Heart left ventricle (tissue), 16 donors: ENCODE measurements at regions not wholly inside any gene's neighbourhood (a gene's known extent, or its start where the extent isn't known, plus 50 kb on each side); places are given as distances from the start of the nearest gene placed in this dataset.

Experiments used
- ATAC-seq, 4 donors: fragments of 200-7000 bp; cut with Tn5 transposase; one replicate each; pipeline ENCODE4 v1.9.1; 2020 to 2022; ENCODE audit warnings: moderate library complexity in 4 of 4, mild to moderate bottlenecking in 3 of 4, moderate number of reproducible peaks in 1 of 4
- DNase-seq, 5 donors: peaks; one replicate each; pipeline ENCODE4 v3.0.0-alpha.2; 2020
- H3K27ac ChIP-seq, 12 donors: fragments of 200-600 bp; sonication (generic) in 4 of 12; one replicate each; pipeline versions ENCODE4 v1.5.0 to v1.8.0; 2016 to 2022; ENCODE audit warnings: mild to moderate bottlenecking in 2 of 12
- H3K27me3 ChIP-seq, 9 donors: fragments of 200-600 bp; sonication (generic) in 2 of 9; one replicate each; pipeline versions ENCODE4 v1.5.1 to v1.8.0; 2016 to 2022; ENCODE audit warnings: mild to moderate bottlenecking in 3 of 9
- H3K36me3 ChIP-seq, 9 donors: fragments of 200-600 bp; sonication (generic) in 2 of 9; one replicate each; pipeline versions ENCODE4 v1.5.0 to v1.8.0; 2018 to 2022; ENCODE audit warnings: mild to moderate bottlenecking in 2 of 9
- H3K4me1 ChIP-seq, 12 donors: fragments of 200-600 bp; sonication (generic) in 4 of 12; one replicate each; pipeline versions ENCODE4 v1.5.0 to v1.8.0; 2016 to 2022; ENCODE audit warnings: mild to moderate bottlenecking in 3 of 12
- H3K4me3 ChIP-seq, 12 donors: fragments of 200-600 bp; sonication (generic) in 4 of 12; one replicate each; pipeline versions ENCODE4 v1.5.0 to v1.8.0; 2017 to 2022; ENCODE audit warnings: mild to moderate bottlenecking in 9 of 12, moderate library complexity in 4 of 12
- H3K9me3 ChIP-seq, 12 donors: fragments of 200-600 bp; sonication (generic) in 4 of 12; one replicate each; pipeline versions ENCODE4 v1.5.0 to v1.8.0; 2016 to 2022; ENCODE audit warnings: mild to moderate bottlenecking in 1 of 12
- POLR2A ChIP-seq, 2 donors: fragments of 450-650 bp; IDR thresholded peaks; one replicate each; pipeline ENCODE4 v1.6.1; 2017; ENCODE audit warnings: antibody characterized with exemption in 2 of 2, mild to moderate bottlenecking in 2 of 2, moderate library complexity in 2 of 2
- WGBS, 4 donors: extraction: QIAGEN DNeasy Blood & Tissue Kit in 2 of 4; methylation state at CpG; one replicate each; pipeline versions ENCODE4 v1.1.5 to v1.1.7; 2013 to 2018; 5-methylcytosine and 5-hydroxymethylcytosine counted together
- intact Hi-C, 10 donors: fragments of 100-400 bp; cut with DNase I; formaldehyde crosslinking; loops; one replicate each; pipeline versions ENCODE4 v1.11.1 to v1.14.2; 2022
- TF ChIP-seq, protein P1 (sequence below), 12 donors: fragments of 200-600 bp; sonication (generic) in 4 of 12; IDR thresholded peaks; one replicate each; pipeline versions ENCODE4 v1.5.0 to v1.8.0; 2018 to 2022; ENCODE audit warnings: antibody characterized with exemption in 12 of 12, mild to moderate bottlenecking in 5 of 12
- donor health status: ischemic (EF 13 %, LVEDD 7.1; RV severe dilation, severe dysfunction).
- donor health status: healthy with polysubstance abuse.
- donor health status: DM: no; HTN: yes; CAD: no.
- donor health status: DM: no; HTN: no; CAD: no.
- donor health status: ischemic (EF 25% LVEDD 6.9; RV normal size, moderate dysfunction).
- donor health status: ischemic (EF 25% LVEDD 5.7; RV mildly dilated, moderate dysfunction).
- donor health status: healthy.
- donor health status: DM: yes; HTN: yes; CAD: no.
- donor health status: ischemic (EF 35%, LVEDD 5.7; RV mildly dilated, moderate dysfunction).
- donor health status: nonischemic (EF 11% LVEDD 7.7; RV severe dilation, severe dysfunction).
- donor health status: DM: yes; HTN: yes; CAD: no.
- donor health status: PGD.
- donor health status: ischemic (EF 29% LVEDD 5.4; RV normal size, mild dysfunction).
- donor health status: nonischemic (EF 23%, LVEDD 6.1; RV moderate dilation, normal function).

- no peaks in the 10 kb centered on the region for H3K9me3 ChIP-seq
- TF ChIP-seq, protein P1, sequence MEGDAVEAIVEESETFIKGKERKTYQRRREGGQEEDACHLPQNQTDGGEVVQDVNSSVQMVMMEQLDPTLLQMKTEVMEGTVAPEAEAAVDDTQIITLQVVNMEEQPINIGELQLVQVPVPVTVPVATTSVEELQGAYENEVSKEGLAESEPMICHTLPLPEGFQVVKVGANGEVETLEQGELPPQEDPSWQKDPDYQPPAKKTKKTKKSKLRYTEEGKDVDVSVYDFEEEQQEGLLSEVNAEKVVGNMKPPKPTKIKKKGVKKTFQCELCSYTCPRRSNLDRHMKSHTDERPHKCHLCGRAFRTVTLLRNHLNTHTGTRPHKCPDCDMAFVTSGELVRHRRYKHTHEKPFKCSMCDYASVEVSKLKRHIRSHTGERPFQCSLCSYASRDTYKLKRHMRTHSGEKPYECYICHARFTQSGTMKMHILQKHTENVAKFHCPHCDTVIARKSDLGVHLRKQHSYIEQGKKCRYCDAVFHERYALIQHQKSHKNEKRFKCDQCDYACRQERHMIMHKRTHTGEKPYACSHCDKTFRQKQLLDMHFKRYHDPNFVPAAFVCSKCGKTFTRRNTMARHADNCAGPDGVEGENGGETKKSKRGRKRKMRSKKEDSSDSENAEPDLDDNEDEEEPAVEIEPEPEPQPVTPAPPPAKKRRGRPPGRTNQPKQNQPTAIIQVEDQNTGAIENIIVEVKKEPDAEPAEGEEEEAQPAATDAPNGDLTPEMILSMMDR (IDR thresholded peaks at IDR 0.05), result no peak
- no peak for TF ChIP-seq POLR2A (IDR thresholded peaks at IDR 0.05)
- H3K4me3 ChIP-seq, result no peak overlapping the region
- H3K36me3 ChIP-seq, result no peaks in the 10 kb centered on the region
- ATAC-seq, result peak; percentile 47 to 83 (median 74)
- H3K4me1 ChIP-seq, result peaks cover 0 to 17% (median 9%) of the 10 kb centered on the region in 12 donors
- 30 to 44% (median 40%) methylated on average over 13 to 19 of the region's 19 CpGs for WGBS, 4 donors
- H3K27ac ChIP-seq, result peak overlapping the region in 10 of 12 donors; percentile 41 to 70 (median 60)
- intact Hi-C loops, result no loop called here
- peak in 2 of 5 donors; percentile 53 to 60 for DNase-seq
- H3K27me3 ChIP-seq, result peaks cover 0 to 14% (median 0%) of the 10 kb centered on the region in 9 donors
These were observed 140.3 kb downstream of the FOXD2 start for GRCh38 chr1:47578026-47578720.

DNA sequence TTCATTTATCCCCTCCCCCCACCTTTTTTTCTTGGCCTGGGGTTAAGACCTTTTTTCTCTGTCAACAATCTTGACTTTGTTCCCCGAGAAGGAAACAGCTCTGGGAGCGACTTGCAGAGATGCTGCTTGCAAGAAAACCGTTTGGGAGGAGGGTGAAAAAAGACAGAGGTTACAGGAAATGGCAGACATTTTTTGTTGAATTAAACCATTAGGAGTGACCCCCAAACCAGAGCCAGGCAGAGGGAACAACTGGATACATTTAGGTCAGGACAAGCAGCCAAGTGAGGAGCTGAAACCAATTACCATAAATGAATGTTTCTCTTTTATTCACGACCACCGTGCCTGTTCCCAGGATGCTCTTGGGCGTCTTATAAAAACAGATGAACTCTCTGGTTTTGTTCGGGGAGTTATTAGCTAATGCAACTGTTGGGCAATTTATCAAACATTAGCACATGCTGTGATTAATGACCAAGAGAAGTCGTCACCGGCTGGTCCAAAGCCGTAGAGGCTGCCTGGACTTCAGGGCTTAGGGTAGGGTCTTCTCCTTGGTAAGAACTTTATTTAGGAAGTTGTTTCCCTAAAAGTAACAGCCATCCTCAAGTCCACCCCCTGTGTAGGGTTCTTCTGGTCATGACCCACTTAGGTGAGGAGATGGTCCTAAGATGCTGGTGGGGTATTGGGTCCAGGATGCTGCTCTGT lies 141.0 kb downstream of the FOXD2 start:
- Histone ChIP-seq H3K27ac (peak overlapping the region in 10 of 12 donors; percentile 13 to 61 (median 59)), H3K36me3 (no peaks in the 10 kb centered on the region), H3K4me1 (peaks cover 0 to 17% (median 9%) of the 10 kb centered on the region in 12 donors), H3K9me3 (no peaks in the 10 kb centered on the region), H3K27me3 (peaks cover 0 to 14% (median 0%) of the 10 kb centered on the region in 9 donors), H3K4me3 (no peak overlapping the region)
- no peak for TF ChIP-seq POLR2A (IDR thresholded peaks at IDR 0.05)
- TF ChIP-seq, protein P1 (IDR thresholded peaks at IDR 0.05), result no peak
- ATAC-seq, result peak in 1 of 4 donors; percentile 30
- WGBS, 4 donors, result 57 to 64% (median 61%) methylated on average over 10 of the region's 10 CpGs
- no peak for DNase-seq
- intact Hi-C loops, result no loop called here

DNA sequence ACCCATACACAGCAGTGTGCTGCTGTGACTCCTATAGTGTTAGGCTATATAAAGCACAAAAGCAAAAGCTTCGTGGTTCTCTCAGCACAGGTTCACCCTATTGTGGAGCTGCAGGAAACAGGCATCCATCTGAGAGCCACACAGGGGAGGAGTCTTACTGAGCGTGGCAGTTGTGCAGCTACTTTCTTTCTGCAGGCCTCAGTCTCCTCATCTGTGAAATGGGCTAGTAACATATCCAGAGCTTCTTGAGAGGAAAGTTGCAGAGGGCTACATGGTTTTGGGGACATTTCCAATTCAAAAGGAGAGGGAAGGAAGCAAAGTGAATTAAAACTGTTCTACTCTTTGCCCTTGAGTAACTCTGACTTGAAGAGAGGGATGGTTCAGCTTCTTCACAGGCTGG lies 142.0 kb downstream of the FOXD2 start:
- H3K36me3 ChIP-seq, result no peaks in the 10 kb centered on the region
- peaks cover 0 to 17% (median 9%) of the 10 kb centered on the region in 12 donors for H3K4me1 ChIP-seq
- no peaks in the 10 kb centered on the region for H3K9me3 ChIP-seq
- no peak for ATAC-seq
- H3K4me3 ChIP-seq, result no peak overlapping the region
- H3K27ac ChIP-seq, result no peak overlapping the region
- TF ChIP-seq, protein P1 (IDR thresholded peaks at IDR 0.05), result no peak
- no peak for TF ChIP-seq POLR2A (IDR thresholded peaks at IDR 0.05)
- intact Hi-C loops, result no loop called here
- DNase-seq, result no peak
- 78 to 86% (median 80%) methylated on average over 2 of the region's 2 CpGs for WGBS, 4 donors
- peaks cover 0 to 14% (median 0%) of the 10 kb centered on the region in 9 donors for H3K27me3 ChIP-seq

- Histone ChIP-seq H3K9me3 (no peaks in the 10 kb centered on the region), H3K4me3 (no peak overlapping the region), H3K27me3 (peaks cover 0 to 14% (median 0%) of the 10 kb centered on the region in 9 donors), H3K4me1 (peaks cover 0 to 17% (median 9%) of the 10 kb centered on the region in 12 donors), H3K36me3 (no peaks in the 10 kb centered on the region), H3K27ac (no peak overlapping the region)
- intact Hi-C loops, result no loop called here
- ATAC-seq, result no peak
- TF ChIP-seq, protein P1 (IDR thresholded peaks at IDR 0.05), result no peak
- TF ChIP-seq POLR2A (IDR thresholded peaks at IDR 0.05), result no peak
- DNase-seq, result no peak
- 81 to 86% (median 82%) methylated on average over 9 to 11 of the region's 11 CpGs for WGBS, 4 donors
These were observed 142.7 kb downstream of the FOXD2 start for GRCh38 chr1:47580451-47580995.
